Stimulated activated CD8-positive, alpha-beta memory T cell treated with anti-CD3 and anti-CD28 coated beads, Interleukin-15, amount 100 ng/mL, for 4 hours (primary cell): ENCODE measurements at regions not wholly inside any gene's neighbourhood (a gene's known extent, or its start where the extent isn't known, plus 50 kb on each side); places are given as distances from the start of the nearest gene placed in this dataset.
"Not testable (repeated sequence)": the region's sequence is repeated elsewhere in the genome, so short reads cannot be mapped to it uniquely, and the experiment has no call there.

Experiments used
- DNase-seq, 2 donors: peaks; one replicate each; pipeline ENCODE4 v3.0.0-alpha.2; 2020; ENCODE audit warnings: low read depth in 2 of 2

DNA sequence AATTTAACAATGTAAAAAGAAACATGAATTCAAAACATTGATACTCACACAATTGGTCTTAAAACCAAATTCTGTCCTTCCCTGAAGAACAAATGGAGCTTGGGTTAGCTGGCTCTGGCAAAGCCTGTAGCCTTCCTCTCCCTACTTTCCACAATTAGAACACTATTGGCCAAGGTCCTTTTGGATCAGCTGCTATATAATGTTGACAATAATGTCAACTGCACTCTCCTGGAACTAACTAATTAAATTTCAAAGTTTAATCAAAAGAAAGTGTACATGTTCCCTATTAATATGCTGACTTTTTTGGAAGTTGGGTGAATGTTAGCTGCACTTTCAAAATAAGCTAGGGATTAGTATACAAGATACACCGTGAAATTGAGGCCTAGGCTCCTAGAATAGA is 440.1 kb upstream of the NFE2L3 start:
- DNase-seq, result no peak

DNA sequence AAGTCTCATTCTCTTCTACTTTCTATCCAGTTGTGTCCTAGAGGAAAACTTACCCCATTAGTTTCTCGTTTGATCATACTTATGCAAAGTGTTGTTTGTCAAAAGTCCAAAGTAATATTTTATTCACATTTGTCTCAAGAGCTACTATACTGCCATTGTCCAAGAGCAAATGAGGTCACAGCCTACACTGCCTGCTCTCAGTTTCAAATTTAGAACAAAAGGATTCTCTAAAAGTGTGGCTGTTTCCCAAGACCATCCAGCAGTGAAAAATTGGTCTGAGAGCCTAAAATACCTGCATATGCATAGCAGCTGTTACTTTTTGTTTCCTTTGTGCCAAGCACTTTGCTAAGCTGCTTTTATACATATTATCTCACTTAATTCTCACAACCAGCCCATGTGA is 439.5 kb upstream of the NFE2L3 start:
- DNase-seq, result no peak

DNA sequence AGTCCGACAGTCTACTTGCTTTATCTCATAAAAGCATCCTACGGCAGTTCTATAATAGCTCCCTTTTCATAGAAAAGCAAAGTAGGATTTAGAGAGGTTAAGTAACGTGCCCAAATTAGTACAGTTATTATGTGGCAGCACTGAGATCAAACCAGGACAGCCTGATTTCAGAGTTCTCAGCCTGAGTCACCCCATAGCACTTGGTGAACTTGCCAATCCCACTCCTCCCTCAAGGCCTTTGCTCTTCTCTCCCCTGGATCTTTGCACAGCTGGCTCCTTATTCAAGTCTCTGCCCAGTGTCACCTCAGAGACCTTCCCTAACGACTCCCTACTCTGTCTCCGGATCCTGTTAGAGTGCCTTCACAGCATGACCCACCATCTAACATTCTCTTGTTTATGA is 438.0 kb upstream of the NFE2L3 start:
- no peak for DNase-seq

DNA sequence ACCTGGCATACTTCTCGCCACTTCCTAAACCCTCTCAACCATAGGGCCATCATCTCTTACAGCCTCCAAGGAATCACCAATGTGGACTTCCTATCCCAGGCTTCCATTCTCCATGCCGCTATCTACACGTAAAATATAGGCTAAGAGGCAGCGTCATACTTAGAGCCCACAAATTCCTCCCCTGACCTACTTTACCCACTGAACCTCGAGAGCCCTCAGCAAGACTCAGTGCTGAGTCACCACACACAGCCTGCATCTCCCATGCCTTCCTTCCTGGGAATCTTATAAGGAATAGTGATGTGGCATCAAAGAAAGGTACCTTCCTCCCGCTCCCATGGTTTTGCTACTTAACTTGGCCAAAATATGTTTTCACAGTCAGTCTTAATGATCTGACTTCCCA is 435.6 kb upstream of the NFE2L3 start:
- DNase-seq, result no peak

GRCh38 chr7:25718596-25718995 is 433.4 kb upstream of the NFE2L3 start:
- no peak for DNase-seq

DNA sequence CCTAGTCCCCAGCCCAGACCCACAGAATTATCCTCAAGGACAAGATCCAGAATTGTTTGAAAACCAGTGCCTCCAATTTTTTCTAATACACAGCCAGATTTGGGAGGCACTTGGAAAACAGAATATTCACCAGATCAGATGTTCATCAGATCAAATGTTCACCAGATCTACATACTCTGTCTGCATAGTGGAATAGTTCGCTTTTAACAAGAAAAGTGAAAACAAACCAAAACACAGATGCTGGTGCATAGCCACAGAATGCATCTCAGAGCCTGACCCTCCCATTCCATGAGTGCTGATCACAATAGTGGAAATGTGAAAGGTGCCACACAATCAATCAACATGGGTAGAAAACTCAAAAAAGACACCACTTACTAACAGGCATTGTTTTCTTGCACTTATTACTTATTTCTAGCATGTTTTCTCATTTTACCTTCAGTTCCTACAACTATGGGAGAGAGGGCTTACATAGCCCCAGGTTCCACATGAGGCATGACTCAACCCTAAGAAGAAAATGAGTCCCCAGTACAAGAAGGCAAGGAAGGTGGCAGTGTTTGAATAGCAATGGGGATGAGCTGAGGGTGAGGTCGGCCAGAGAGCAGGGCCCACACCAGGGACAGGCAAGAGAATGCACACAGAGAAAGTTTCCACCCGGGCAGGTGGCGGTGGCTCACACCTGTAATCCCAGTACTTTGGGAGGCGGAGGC is 432.7 kb upstream of the NFE2L3 start:
- no peak for DNase-seq

GRCh38 chr7:25720427-25720826 is 431.6 kb upstream of the NFE2L3 start:
- no peak for DNase-seq

DNA sequence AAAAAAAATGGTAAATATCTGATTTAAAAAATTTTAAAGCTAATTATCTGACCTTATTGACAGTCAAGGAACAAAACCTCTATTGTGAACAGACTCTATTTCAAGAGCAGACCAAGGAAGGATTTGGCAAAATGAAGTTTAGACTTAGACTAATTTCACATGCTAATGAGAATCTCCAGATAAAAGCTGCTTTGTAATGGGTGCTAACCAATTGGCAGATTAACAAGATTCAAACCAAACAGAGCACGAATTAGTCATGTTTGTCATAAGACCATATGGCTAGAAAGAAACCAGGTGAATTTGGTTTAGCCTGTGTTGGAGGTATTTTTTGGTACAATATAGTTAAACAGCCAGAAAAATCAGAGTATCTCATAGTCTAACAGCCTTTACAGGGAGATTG is 429.1 kb upstream of the NFE2L3 start:
- DNase-seq, result no peak

- no peak for DNase-seq
Measured at GRCh38 chr7:25725451-25725850, 426.5 kb upstream of the NFE2L3 start.

GRCh38 chr7:25726170-25726780 is 425.7 kb upstream of the NFE2L3 start:
- no peak for DNase-seq

DNA sequence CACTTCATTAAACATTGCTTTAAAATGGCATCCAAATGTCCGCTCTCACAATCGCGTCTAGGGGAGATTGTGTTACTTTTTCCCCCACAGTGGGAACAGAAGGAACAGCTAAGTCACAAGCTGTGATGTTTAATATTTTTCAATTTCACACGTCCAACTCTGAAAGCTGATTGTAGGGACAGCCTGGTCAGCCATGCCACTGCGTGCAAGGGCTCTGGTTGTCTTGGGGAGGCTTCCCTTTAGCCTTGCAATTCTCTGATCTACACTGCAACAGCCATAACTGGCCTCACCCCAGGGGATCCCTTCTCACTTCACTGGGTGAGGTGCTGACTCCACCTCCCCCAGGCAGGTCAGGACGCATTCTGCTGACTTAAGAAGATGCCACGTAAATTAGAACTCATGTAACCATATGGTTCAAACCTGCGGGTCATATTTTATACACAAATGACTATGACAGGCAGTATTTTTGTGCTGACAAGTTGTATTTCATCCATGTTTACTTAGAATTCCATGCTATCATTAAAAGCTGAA is 425.2 kb upstream of the NFE2L3 start:
- no peak for DNase-seq

- DNase-seq, result no peak
Measured at GRCh38 chr7:25727446-25727845, 424.6 kb upstream of the NFE2L3 start.

DNA sequence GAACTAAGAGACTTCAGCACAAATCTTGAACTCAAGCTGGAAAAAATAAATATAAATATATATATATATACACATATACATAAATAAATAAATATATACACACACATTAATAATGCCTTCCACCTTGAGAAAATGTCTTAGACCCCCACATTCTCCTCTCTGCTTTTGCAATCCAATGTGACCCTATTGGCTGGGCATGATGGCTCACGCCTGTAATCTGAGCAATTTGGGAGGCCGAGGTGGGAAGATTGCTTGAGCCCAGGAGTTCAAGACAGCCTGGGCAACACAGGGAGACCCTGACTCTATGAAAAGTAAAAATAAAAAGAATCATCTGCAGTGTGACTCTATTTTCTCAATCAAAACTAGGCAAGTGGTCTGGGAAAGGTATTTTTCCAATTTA is 424.1 kb upstream of the NFE2L3 start:
- no peak for DNase-seq

GRCh38 chr7:25731068-25731845 is 420.7 kb upstream of the NFE2L3 start:
- DNase-seq, result no peak

- no peak for DNase-seq
Measured at GRCh38 chr7:25731846-25732245, 420.2 kb upstream of the NFE2L3 start.

GRCh38 chr7:25732766-25733217 is 419.2 kb upstream of the NFE2L3 start:
- DNase-seq, result no peak

GRCh38 chr7:25735674-25736242 is 416.2 kb upstream of the NFE2L3 start:
- no peak for DNase-seq

DNA sequence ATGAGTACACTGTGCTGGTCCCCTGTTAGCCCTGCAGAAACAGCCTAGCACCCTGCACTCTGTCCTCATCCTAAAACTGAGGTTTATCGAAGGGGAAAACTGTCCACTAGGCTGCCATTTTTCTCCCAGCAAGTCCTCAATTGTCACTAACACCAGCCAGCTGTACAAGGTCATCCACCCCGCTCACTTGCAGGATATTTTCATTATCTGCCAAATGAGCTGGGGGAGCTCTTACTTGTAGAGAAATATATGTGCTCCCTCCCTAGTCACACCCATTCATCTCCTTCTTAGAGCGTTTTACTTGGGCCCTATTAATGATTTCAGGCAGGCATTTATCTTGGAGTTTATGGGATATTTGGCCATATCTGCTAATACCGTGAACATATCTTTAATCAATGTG is 413.5 kb upstream of the NFE2L3 start:
- no peak for DNase-seq

DNA sequence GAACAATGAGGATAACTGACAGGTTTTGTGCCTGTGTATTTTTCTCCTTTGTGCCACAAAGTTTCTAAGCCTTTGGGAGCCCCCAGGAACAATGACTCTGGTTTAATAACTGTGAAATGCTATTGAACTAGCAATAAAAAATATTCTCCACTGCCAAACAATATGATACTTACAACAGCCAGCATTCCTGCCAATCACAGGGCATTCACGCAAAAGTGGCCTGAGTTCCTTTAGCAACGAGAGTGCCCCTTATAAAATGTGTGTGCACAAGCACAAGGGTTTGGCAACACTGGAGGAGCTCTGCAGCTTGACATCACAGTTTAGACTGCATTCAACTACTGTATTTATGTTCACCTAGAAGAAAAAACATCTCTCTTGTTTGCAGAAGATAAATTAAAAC is 412.9 kb upstream of the NFE2L3 start:
- no peak for DNase-seq

DNA sequence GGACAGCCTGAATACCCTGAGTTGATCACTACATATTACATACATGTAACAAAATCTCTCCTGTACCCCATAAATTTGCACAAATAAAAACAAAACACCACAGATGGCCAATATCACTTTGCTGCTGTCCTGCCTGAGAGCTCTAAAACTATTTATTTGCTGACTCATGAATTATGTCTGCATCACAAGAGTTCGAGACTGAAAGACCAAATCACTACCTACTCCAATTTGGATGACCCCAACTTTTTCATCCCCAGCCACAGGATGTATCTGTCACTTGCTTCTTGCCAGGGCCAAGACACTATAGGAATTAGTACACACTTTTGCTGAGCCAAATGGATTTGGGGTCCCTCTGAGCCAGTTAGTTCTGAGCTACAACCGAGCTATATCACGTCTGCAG is 409.7 kb upstream of the NFE2L3 start:
- DNase-seq, result no peak

GRCh38 chr7:25743670-25744451 is 408.1 kb upstream of the NFE2L3 start:
- not testable (repeated sequence) for DNase-seq
